HK-2 (cell line): ENCODE measurements at regions not wholly inside any gene's neighbourhood (a gene's known extent, or its start where the extent isn't known, plus 50 kb on each side); places are given as distances from the start of the nearest gene placed in this dataset.

ENCODE experiments used
- DNase-seq: peaks from one replicate; pipeline ENCODE4 v3.0.0-alpha.2; 2018; ENCODE audit not compliant: unreplicated experiment

- no peak for DNase-seq
Measured at GRCh38 chr6:1257778-1258177, 54.1 kb upstream of the FOXQ1 start.

GRCh38 chr6:1256435-1257008, 55.4 kb upstream of the FOXQ1 start:
- no peak for DNase-seq

GRCh38 chr6:1255636-1256365, 56.1 kb upstream of the FOXQ1 start:
- DNase-seq: no peak

- no peak for DNase-seq
Measured at GRCh38 chr6:1254326-1254725, 57.6 kb upstream of the FOXQ1 start.

GRCh38 chr6:1253816-1254215, 58.1 kb upstream of the FOXQ1 start:
- DNase-seq: no peak

GRCh38 chr6:1251198-1252155, 60.4 kb upstream of the FOXQ1 start:
- no peak for DNase-seq

- no peak for DNase-seq
Measured at GRCh38 chr6:1250489-1251197, 61.3 kb upstream of the FOXQ1 start.

GRCh38 chr6:1247894-1248293, 64.0 kb upstream of the FOXQ1 start:
- no peak for DNase-seq

GRCh38 chr6:1247056-1247455, 64.8 kb upstream of the FOXQ1 start:
- DNase-seq: no peak

- no peak for DNase-seq
Measured at GRCh38 chr6:1244941-1245340, 67.0 kb upstream of the FOXQ1 start.

- DNase-seq: no peak
Measured at GRCh38 chr6:1244278-1244677, 67.6 kb upstream of the FOXQ1 start.

GRCh38 chr6:1242446-1242845, 69.5 kb upstream of the FOXQ1 start:
- DNase-seq: no peak

- DNase-seq: no peak
Measured at GRCh38 chr6:1242021-1242420, 69.9 kb upstream of the FOXQ1 start.

- DNase-seq: no peak
Measured at GRCh38 chr6:1240766-1241318, 71.1 kb upstream of the FOXQ1 start.

- DNase-seq: no peak
Measured at GRCh38 chr6:1239805-1240204, 72.1 kb upstream of the FOXQ1 start.

GRCh38 chr6:1238040-1238439, 73.9 kb upstream of the FOXQ1 start:
- no peak for DNase-seq

GRCh38 chr6:1237636-1238035, 74.3 kb upstream of the FOXQ1 start:
- DNase-seq: no peak

GRCh38 chr6:1235825-1236224, 76.1 kb upstream of the FOXQ1 start:
- DNase-seq: no peak

- no peak for DNase-seq
Measured at GRCh38 chr6:1233924-1234323, 78.0 kb upstream of the FOXQ1 start.

GRCh38 chr6:1232578-1232977, 79.3 kb upstream of the FOXQ1 start:
- DNase-seq: no peak

GRCh38 chr6:1231941-1232340, 80.0 kb upstream of the FOXQ1 start:
- no peak for DNase-seq
